Skeletal muscle tissue (tissue), 3 donors: ENCODE measurements at regions not wholly inside any gene's neighbourhood (a gene's known extent, or its start where the extent isn't known, plus 50 kb on each side); places are given as distances from the start of the nearest gene placed in this dataset.

ENCODE experiments used
- H3K27ac ChIP-seq: one replicate; pipeline ENCODE4 v1.7.0; 2013; ENCODE audit warnings: mild to moderate bottlenecking, low read depth, low read length, inconsistent platforms
- H3K27me3 ChIP-seq, 3 donors: one replicate each; pipeline ENCODE4 v1.7.0; 2013; ENCODE audit warnings: low read length in 3 of 3; ENCODE audit not compliant: control insufficient read depth in 3 of 3, insufficient read depth in 3 of 3
- H3K36me3 ChIP-seq, 3 donors: one replicate each; pipeline ENCODE4 v1.7.0; 2013; ENCODE audit warnings: low read length in 3 of 3; ENCODE audit not compliant: control insufficient read depth in 3 of 3, insufficient read depth in 3 of 3
- H3K4me1 ChIP-seq, 3 donors: one replicate each; pipeline ENCODE4 v1.7.0; 2013; ENCODE audit warnings: low read length in 3 of 3, mild to moderate bottlenecking in 3 of 3; ENCODE audit not compliant: control insufficient read depth in 3 of 3, insufficient read depth in 3 of 3
- H3K4me3 ChIP-seq, 3 donors: one replicate each; pipeline ENCODE4 v1.7.0; 2013; ENCODE audit warnings: low read length in 3 of 3
- H3K9ac ChIP-seq, 3 donors: one replicate each; pipeline ENCODE4 v1.7.0; 2013; ENCODE audit warnings: low read length in 3 of 3, mild to moderate bottlenecking in 3 of 3, moderate library complexity in 2 of 3, low read depth in 1 of 3
- H3K9me3 ChIP-seq, 3 donors: one replicate each; pipeline ENCODE4 v1.7.0; 2013; ENCODE audit warnings: low read length in 3 of 3; ENCODE audit not compliant: control insufficient read depth in 3 of 3
- donor health status: Osteomylitis.

GRCh38 chr13:63128716-63129115, 1713.1 kb upstream of the PCDH20 start:
- Histone ChIP-seq H3K27me3 (no peaks in the 10 kb centered on the region), H3K36me3 (no peaks in the 10 kb centered on the region), H3K9ac (no peak overlapping the region), H3K9me3 (no peaks in the 10 kb centered on the region), H3K4me3 (no peak overlapping the region), H3K27ac (no peak overlapping the region), H3K4me1 (no peaks in the 10 kb centered on the region)

- Histone ChIP-seq H3K27me3 (no peaks in the 10 kb centered on the region), H3K9ac (no peak overlapping the region), H3K4me3 (no peak overlapping the region), H3K27ac (no peak overlapping the region), H3K36me3 (no peaks in the 10 kb centered on the region), H3K9me3 (no peaks in the 10 kb centered on the region), H3K4me1 (no peaks in the 10 kb centered on the region)
Observed at GRCh38 chr13:63124863-63125262, 1709.2 kb upstream of the PCDH20 start.

GRCh38 chr13:63120883-63121282, 1705.2 kb upstream of the PCDH20 start:
- Histone ChIP-seq H3K9ac (no peak overlapping the region), H3K27ac (no peak overlapping the region), H3K4me1 (no peaks in the 10 kb centered on the region), H3K36me3 (no peaks in the 10 kb centered on the region), H3K9me3 (no peaks in the 10 kb centered on the region), H3K27me3 (no peaks in the 10 kb centered on the region), H3K4me3 (no peak overlapping the region)

GRCh38 chr13:63117710-63118109, 1702.1 kb upstream of the PCDH20 start:
- H3K4me3 ChIP-seq: no peak overlapping the region
- no peaks in the 10 kb centered on the region for H3K36me3 ChIP-seq
- no peaks in the 10 kb centered on the region for H3K9me3 ChIP-seq
- H3K27ac ChIP-seq: no peak overlapping the region
- no peaks in the 10 kb centered on the region for H3K27me3 ChIP-seq
- no peaks in the 10 kb centered on the region for H3K4me1 ChIP-seq
- no peak overlapping the region for H3K9ac ChIP-seq

- no peaks in the 10 kb centered on the region for H3K27me3 ChIP-seq
- no peak overlapping the region for H3K4me3 ChIP-seq
- H3K9ac ChIP-seq: no peak overlapping the region
- no peak overlapping the region for H3K27ac ChIP-seq
- no peaks in the 10 kb centered on the region for H3K9me3 ChIP-seq
- H3K4me1 ChIP-seq: no peaks in the 10 kb centered on the region
- H3K36me3 ChIP-seq: no peaks in the 10 kb centered on the region
Observed at GRCh38 chr13:63112799-63113395, 1697.2 kb upstream of the PCDH20 start.

- Histone ChIP-seq H3K4me1 (no peaks in the 10 kb centered on the region), H3K27me3 (no peaks in the 10 kb centered on the region), H3K36me3 (no peaks in the 10 kb centered on the region), H3K4me3 (no peak overlapping the region), H3K9ac (no peak overlapping the region), H3K9me3 (no peaks in the 10 kb centered on the region), H3K27ac (no peak overlapping the region)
Observed at GRCh38 chr13:63110466-63110865, 1694.8 kb upstream of the PCDH20 start.

GRCh38 chr13:63107179-63107943, 1691.7 kb upstream of the PCDH20 start:
- Histone ChIP-seq H3K36me3 (no peaks in the 10 kb centered on the region), H3K27ac (no peak overlapping the region), H3K27me3 (no peaks in the 10 kb centered on the region), H3K4me3 (no peak overlapping the region), H3K9me3 (no peaks in the 10 kb centered on the region), H3K9ac (no peak overlapping the region), H3K4me1 (no peaks in the 10 kb centered on the region)

- Histone ChIP-seq H3K36me3 (no peaks in the 10 kb centered on the region), H3K4me1 (no peaks in the 10 kb centered on the region), H3K9ac (no peak overlapping the region), H3K9me3 (no peaks in the 10 kb centered on the region), H3K27me3 (no peaks in the 10 kb centered on the region), H3K27ac (no peak overlapping the region), H3K4me3 (no peak overlapping the region)
Observed at GRCh38 chr13:63094717-63095116, 1679.1 kb upstream of the PCDH20 start.

- no peaks in the 10 kb centered on the region for H3K36me3 ChIP-seq
- no peak overlapping the region for H3K27ac ChIP-seq
- no peak overlapping the region for H3K9ac ChIP-seq
- H3K4me1 ChIP-seq: no peaks in the 10 kb centered on the region
- H3K27me3 ChIP-seq: no peaks in the 10 kb centered on the region
- no peaks in the 10 kb centered on the region for H3K9me3 ChIP-seq
- H3K4me3 ChIP-seq: no peak overlapping the region
Observed at GRCh38 chr13:63093907-63094469, 1678.3 kb upstream of the PCDH20 start.

- H3K36me3 ChIP-seq: no peaks in the 10 kb centered on the region
- no peaks in the 10 kb centered on the region for H3K9me3 ChIP-seq
- H3K27ac ChIP-seq: no peak overlapping the region
- H3K9ac ChIP-seq: no peak overlapping the region
- no peak overlapping the region for H3K4me3 ChIP-seq
- no peaks in the 10 kb centered on the region for H3K4me1 ChIP-seq
- no peaks in the 10 kb centered on the region for H3K27me3 ChIP-seq
Observed at GRCh38 chr13:63092456-63092855, 1676.8 kb upstream of the PCDH20 start.
